Gastroesophageal sphincter (tissue), 3 donors: ENCODE measurements at regions not wholly inside any gene's neighbourhood (a gene's known extent, or its start where the extent isn't known, plus 50 kb on each side); places are given as distances from the start of the nearest gene placed in this dataset.

Source experiments
- EP300 ChIP-seq: sonication (generic); formaldehyde crosslinking; IDR thresholded peaks from one replicate; pipeline ENCODE4 v1.6.1; 2017; ENCODE audit warnings: antibody characterized with exemption, mild to moderate bottlenecking
- POLR2A ChIP-seq, 2 donors: fragments of 450-650 bp; IDR thresholded peaks; one replicate each; pipeline ENCODE4 v1.6.1; 2017; ENCODE audit warnings: antibody characterized with exemption in 2 of 2, mild to moderate bottlenecking in 2 of 2, moderate library complexity in 1 of 2
- TF ChIP-seq, protein P1 (sequence below), 4 experiments: fragments of 200-600 bp in 2 of 4; fragments of 450-650 bp in 2 of 4; sonication (generic) in 1 of 4; IDR thresholded peaks; one replicate each; pipeline ENCODE4 v1.5.1; 2017 to 2019; ENCODE audit warnings: antibody characterized with exemption in 4 of 4, mild to moderate bottlenecking in 2 of 4, moderate library complexity in 2 of 4

DNA sequence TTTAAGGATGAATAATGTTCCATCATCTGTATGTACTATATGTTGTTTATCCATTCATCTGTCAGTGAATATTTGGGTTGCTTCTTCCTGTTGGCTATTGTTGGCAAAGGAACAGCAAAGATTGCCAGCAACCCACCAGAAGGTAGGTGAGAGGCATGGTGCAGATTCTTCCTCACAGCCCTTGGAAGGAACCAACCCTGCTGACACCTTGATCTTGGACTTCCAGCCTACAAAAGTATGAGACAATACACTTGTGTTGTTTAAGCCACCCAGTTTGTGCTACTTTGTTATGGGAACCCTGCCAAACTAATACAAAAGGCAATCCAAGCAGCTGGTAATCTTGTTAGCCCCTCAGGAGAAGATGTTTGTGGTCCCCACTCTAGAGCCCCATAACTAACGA is 122.0 kb downstream of the CARTPT start:
- TF ChIP-seq POLR2A (IDR thresholded peaks at IDR 0.05) (no peak), EP300 (no peak)
- TF ChIP-seq, protein P1, sequence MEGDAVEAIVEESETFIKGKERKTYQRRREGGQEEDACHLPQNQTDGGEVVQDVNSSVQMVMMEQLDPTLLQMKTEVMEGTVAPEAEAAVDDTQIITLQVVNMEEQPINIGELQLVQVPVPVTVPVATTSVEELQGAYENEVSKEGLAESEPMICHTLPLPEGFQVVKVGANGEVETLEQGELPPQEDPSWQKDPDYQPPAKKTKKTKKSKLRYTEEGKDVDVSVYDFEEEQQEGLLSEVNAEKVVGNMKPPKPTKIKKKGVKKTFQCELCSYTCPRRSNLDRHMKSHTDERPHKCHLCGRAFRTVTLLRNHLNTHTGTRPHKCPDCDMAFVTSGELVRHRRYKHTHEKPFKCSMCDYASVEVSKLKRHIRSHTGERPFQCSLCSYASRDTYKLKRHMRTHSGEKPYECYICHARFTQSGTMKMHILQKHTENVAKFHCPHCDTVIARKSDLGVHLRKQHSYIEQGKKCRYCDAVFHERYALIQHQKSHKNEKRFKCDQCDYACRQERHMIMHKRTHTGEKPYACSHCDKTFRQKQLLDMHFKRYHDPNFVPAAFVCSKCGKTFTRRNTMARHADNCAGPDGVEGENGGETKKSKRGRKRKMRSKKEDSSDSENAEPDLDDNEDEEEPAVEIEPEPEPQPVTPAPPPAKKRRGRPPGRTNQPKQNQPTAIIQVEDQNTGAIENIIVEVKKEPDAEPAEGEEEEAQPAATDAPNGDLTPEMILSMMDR (IDR thresholded peaks at IDR 0.05) = no peak
